ENCODE measurements at regions not wholly inside any gene's neighbourhood (a gene's known extent, or its start where the extent isn't known, plus 50 kb on each side); places are given as distances from the start of the nearest gene placed in this dataset.

DNA sequence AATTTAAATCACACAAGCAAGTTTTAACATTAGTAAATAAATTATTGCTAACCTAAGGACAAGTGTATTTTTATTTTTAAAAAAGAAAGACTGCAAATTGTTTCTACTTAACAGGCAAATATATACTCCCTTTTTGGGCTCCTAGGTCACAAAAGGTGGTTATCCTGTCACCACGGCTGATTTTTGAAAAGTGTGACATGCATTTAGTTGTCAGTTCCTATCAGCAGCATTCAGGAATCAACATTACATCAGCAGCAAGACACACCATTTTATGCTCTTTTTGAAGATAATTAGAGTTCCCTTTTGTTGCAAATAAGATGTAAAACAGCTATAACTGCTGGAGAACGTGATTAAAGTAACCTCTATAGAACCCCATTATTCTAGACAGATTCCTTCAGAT lies 357.5 kb upstream of the TMCO5A start:
- TF ChIP-seq, protein P1, sequence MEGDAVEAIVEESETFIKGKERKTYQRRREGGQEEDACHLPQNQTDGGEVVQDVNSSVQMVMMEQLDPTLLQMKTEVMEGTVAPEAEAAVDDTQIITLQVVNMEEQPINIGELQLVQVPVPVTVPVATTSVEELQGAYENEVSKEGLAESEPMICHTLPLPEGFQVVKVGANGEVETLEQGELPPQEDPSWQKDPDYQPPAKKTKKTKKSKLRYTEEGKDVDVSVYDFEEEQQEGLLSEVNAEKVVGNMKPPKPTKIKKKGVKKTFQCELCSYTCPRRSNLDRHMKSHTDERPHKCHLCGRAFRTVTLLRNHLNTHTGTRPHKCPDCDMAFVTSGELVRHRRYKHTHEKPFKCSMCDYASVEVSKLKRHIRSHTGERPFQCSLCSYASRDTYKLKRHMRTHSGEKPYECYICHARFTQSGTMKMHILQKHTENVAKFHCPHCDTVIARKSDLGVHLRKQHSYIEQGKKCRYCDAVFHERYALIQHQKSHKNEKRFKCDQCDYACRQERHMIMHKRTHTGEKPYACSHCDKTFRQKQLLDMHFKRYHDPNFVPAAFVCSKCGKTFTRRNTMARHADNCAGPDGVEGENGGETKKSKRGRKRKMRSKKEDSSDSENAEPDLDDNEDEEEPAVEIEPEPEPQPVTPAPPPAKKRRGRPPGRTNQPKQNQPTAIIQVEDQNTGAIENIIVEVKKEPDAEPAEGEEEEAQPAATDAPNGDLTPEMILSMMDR (IDR thresholded peaks at IDR 0.05): no peak
- TF ChIP-seq POLR2A (IDR thresholded peaks at IDR 0.05): no peak
